GM12874 (cell line): ENCODE measurements at regions not wholly inside any gene's neighbourhood (a gene's known extent, or its start where the extent isn't known, plus 50 kb on each side); places are given as distances from the start of the nearest gene placed in this dataset.

Source experiments
- CTCF ChIP-seq: IDR thresholded peaks from 2 replicates; pipeline ENCODE4 v1.5.1; 2011; ENCODE audit warnings: low read depth, mild to moderate bottlenecking, control low read depth, low read length, moderate library complexity; ENCODE audit not compliant: insufficient read depth

GRCh38 chr3:106715286-106715685, 662.0 kb upstream of the CCDC54 start:
- no peak for TF ChIP-seq CTCF

GRCh38 chr3:106717178-106717780, 660.0 kb upstream of the CCDC54 start:
- TF ChIP-seq CTCF: no peak

- TF ChIP-seq CTCF: no peak
These were observed 658.2 kb upstream of the CCDC54 start for GRCh38 chr3:106719077-106719476.

- no peak for TF ChIP-seq CTCF
These were observed 657.7 kb upstream of the CCDC54 start for GRCh38 chr3:106719583-106719982.

- no peak for TF ChIP-seq CTCF
These were observed 656.7 kb upstream of the CCDC54 start for GRCh38 chr3:106720510-106720909.

GRCh38 chr3:106725566-106725965, 651.7 kb upstream of the CCDC54 start:
- no peak for TF ChIP-seq CTCF

- TF ChIP-seq CTCF: no peak
These were observed 648.7 kb upstream of the CCDC54 start for GRCh38 chr3:106728315-106729098.
